Left renal cortex interstitium (tissue), 4 donors: ENCODE measurements at regions not wholly inside any gene's neighbourhood (a gene's known extent, or its start where the extent isn't known, plus 50 kb on each side); places are given as distances from the start of the nearest gene placed in this dataset.
"Not testable (repeated sequence)": the region's sequence is repeated elsewhere in the genome, so short reads cannot be mapped to it uniquely, and the experiment has no call there.

ENCODE experiments used
- DNase-seq, 4 donors: peaks; one replicate each; pipeline ENCODE4 v3.0.0-alpha.2; 2013; ENCODE audit warnings: low read depth in 4 of 4, low spot score in 2 of 4, missing footprints in 1 of 4

GRCh38 chr4:10281996-10282395, 165.4 kb upstream of the WDR1 start:
- no peak for DNase-seq

DNA sequence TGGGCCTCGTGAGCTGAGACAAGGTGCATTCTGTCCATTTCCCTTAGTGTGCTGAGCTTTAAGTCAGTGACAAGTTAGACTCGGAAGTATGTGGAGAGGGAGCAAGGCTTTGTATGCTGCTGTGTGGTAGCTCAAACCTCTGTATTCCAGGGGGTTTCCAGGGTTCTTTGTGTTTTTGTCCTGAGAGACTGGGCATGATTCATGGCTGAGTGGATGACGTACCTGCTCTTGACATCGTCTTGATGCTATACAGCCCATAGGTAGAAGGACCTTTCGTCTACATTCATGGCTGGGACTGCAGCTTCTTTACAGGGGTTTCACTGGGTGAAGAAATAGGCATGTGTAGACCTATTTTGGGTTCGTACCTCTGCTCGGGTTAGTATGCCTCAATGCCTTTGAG, 162.7 kb upstream of the WDR1 start:
- DNase-seq: no peak

- no peak for DNase-seq
Observed at GRCh38 chr4:10278071-10278470, 161.5 kb upstream of the WDR1 start.

DNA sequence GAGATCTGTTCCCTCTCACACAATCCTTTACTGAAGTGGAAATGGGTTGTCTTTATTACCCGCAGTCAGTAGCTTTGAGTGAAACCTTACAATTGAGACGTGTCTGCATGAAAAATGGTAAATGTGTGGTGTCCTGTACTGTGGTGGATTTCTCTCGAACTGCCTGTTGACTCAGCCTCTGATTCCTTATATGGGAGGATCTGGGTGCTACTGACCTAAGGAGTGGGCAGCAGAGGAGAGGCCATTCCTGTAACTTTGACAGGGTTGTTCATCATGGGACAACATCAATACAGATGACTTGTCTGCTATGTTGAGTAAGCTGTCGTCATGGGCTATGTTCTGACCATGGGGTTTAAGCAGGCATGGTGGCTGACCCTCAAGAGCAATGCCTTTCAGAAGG, 159.6 kb upstream of the WDR1 start:
- DNase-seq: no peak

DNA sequence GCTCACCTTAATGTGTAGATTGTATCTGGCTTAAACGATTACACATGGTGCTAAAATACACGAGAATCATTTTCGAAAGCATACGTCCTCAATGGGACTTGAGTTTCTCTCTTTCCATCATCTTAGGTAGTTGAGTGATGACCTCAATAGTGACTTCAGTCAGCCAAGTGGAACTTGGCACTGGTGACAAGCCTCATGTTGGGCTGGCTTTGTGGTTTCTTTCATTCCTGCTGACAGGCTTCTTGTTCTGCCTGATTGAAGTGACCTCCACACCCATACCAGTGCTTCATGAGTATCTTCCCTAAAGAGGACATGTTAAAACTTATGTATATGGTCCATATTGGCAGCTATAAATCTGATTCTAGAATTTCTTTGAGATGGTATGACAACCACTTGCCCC, 159.1 kb upstream of the WDR1 start:
- no peak for DNase-seq

DNA sequence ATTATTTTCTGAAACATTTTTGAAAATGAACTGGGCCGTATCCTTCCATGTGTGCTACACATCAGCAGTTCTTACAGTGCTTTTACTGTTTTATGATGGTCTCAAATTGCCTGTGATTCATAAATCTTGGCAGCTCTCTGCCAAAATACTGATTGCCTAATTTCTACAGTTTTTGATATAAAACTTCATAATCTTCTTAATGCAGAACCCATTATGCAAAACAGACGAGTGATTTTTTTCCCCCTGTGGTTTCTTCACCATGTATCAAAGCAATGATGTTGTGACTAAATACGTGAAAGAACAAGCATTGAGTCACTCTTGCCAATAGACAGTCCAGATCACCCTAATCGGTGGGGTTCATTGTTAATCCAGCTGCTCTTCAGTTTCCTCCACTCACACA, 156.4 kb upstream of the WDR1 start:
- no peak for DNase-seq

GRCh38 chr4:10272511-10272910, 155.9 kb upstream of the WDR1 start:
- DNase-seq: no peak

GRCh38 chr4:10267066-10267465, 150.5 kb upstream of the WDR1 start:
- DNase-seq: no peak

DNA sequence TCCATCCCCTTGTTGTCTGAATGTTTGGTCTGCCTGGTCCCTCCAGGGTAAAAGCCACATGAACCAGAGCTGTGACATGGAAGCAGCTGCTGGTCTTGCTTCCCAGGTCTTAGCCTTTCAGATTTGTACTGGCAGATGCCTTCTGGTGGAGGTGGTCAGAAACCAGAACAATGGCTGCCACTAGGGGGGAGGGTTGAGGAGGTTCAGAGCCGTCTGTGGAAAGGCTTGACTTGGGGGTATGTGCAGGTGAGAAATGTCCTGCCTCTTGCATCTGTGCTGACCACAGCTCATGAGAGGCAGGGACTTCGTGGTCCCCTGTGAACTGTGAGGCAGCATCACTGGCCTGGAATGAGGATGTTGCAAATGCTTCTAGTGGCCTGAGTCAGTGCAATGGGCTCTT, 144.2 kb upstream of the WDR1 start:
- no peak for DNase-seq

DNA sequence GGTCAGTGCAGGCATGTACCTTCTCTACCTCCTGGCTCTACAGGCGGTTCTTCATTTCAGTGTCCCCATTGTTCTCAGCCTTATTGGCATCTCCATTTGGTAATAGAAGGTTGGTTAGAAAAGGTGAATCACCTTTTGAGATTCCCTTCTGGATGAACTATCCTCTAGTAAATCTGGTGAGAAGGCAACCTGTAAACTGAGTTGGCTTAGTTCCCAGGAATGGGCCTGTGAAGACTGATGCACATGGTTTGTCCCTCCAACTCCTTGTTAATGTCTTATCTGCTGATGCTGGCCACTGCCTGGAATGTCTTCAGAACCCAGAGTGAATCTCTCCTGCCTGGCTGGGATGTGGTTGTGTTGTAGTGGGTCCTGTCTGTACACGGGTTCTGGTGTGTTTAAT, 143.4 kb upstream of the WDR1 start:
- no peak for DNase-seq

GRCh38 chr4:10256203-10256602, 139.6 kb upstream of the WDR1 start:
- DNase-seq: no peak

- DNase-seq: no peak
Observed at GRCh38 chr4:10253765-10254164, 137.2 kb upstream of the WDR1 start.

DNA sequence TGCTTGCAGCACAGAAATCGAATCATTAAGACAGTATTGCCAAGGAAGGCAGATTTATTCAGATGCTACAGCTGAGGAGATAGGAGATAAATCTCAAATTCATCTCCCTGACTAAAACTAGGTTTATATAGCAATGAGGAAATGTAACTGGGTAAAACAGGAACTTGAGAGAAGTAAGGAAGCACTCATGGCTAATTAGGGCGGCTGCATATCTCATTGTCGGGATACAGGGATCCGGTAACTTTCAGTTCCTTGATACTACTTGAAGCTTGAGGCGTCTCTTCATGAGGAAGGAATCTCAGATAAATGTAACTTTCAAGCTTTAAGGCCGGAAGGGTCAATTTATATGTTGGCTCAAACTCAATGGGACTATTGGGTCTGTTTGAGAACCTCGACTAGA, 129.2 kb upstream of the WDR1 start:
- DNase-seq: no peak

- DNase-seq: no peak
Observed at GRCh38 chr4:10243856-10244255, 127.3 kb upstream of the WDR1 start.

- DNase-seq: no peak
Observed at GRCh38 chr4:10240691-10241090, 124.1 kb upstream of the WDR1 start.

GRCh38 chr4:10239982-10240654, 123.5 kb upstream of the WDR1 start:
- DNase-seq: no peak

DNA sequence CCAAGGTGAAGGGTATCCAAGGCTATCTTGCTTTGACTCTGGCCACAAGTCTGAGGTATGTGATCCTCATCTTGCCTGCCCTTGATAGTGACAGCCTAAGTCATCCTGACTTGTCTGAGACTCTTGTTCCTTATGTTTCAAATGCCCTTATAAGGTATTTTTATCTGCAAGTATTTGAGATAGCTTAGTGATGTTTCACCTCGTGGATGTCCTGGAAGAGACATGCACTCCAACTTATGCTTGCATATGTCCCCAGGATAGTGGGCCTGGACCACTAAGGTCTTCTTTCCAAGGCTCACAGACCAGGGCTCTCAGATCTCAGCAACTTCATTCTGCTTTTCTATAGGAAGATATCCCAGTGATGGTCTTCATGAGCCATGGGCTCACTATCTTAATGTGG, 120.5 kb upstream of the WDR1 start:
- DNase-seq: no peak

DNA sequence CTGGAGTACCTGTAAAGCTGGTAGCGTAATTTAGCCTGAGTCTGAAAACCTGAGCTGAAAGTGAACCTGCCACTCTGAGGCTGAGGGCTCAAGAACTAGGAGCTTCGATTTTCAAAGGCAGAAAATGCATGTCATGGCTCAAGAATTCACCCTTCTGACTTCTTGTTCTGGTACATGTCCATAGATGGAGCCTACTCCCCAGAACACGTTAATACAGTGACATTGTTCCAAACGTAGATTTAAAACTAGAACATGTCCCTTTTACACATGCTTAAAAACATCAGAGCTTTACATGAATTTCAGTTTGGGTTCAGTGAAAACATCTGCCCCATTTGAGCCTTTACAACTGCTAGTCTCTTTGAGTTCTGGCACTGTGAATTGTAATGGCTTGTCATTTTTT, 115.5 kb upstream of the WDR1 start:
- DNase-seq: no peak

- no peak for DNase-seq
Observed at GRCh38 chr4:10226756-10227155, 110.2 kb upstream of the WDR1 start.

DNA sequence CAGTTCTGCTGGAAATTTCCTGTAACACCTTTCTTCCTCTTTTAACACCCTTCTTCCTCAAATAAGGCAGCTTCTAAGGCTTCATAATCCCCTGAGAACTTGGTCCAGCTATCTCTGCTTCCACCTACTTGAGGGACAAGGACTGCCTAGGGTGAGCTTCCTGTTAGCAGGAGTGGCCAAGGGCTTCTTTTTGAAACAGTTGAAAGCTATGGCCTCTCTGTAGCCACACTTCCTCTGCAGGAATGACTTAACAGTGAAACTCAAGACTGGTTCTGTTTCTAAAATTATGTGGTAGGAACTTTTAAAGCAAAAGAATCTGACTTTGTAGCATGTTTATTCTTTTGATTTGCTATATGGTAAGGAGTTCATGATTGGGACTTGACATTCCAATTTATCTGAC, 108.5 kb upstream of the WDR1 start:
- no peak for DNase-seq

DNA sequence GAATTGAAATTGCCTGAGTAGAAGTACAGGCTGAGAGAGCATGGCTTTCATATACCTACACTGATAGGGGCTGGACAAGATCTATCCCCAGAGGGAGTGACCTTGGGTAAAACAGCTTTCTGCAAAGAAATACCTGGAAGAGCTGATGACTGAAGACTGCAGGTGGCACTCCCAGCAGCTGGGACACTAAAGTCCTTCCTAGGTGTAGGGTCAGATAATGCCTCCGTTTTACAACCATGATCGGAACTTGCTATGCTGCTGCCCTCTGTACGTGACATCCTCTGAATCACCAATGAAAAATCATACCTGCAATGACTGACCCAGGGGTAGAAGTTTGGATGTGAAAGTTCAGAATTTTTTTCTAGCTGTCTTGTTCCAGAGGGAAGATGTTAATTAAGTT, 107.2 kb upstream of the WDR1 start:
- DNase-seq: no peak

DNA sequence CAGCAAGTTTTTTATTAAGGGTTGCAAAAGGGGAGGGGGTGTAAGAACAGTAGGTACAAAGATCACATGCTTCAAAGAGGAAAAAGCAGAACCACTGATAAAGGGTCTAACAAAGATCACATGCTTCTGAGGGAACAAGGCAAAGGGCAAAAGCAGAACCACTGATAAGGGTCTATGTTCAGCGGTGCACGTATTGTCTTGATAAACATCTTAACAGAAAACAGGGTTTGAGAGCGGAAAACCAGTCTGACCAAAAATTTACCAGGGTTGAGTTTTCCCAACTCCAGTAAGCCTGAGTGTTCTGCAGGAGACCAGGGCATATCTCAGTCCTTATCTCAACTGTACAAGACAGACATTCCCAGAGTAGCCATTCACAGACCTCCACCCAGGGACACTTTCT, 96.9 kb upstream of the WDR1 start:
- DNase-seq: not testable (repeated sequence)

DNA sequence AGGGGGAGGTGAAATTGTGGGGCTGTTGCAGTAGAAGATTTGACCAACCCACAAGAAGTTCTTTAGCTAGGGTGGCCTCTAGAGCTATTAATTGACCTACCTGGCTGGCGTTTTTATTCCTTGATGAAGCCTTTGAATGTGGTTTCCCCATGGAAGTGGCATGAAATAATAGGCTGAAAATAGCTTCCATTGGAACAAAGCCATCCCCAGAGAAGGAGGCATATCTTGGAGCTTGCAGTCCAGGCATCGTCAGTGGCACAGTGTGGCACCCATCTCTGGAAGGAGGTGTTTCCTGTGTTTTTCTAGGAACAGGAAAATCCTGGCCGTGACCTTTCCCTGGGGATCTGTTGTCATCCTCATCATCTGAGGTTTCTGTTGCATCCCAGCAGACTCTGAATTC, 96.3 kb upstream of the WDR1 start:
- no peak for DNase-seq
